CD4-positive, alpha-beta T cell treated with Interleukin-21 for 1 hour (primary cell): ENCODE measurements at regions not wholly inside any gene's neighbourhood (a gene's known extent, or its start where the extent isn't known, plus 50 kb on each side); places are given as distances from the start of the nearest gene placed in this dataset.
"Not testable (repeated sequence)": the region's sequence is repeated elsewhere in the genome, so short reads cannot be mapped to it uniquely, and the experiment has no call there.

Experiments used
- DNase-seq: peaks from one replicate; pipeline ENCODE4 v3.0.0-alpha.2; 2020

DNA sequence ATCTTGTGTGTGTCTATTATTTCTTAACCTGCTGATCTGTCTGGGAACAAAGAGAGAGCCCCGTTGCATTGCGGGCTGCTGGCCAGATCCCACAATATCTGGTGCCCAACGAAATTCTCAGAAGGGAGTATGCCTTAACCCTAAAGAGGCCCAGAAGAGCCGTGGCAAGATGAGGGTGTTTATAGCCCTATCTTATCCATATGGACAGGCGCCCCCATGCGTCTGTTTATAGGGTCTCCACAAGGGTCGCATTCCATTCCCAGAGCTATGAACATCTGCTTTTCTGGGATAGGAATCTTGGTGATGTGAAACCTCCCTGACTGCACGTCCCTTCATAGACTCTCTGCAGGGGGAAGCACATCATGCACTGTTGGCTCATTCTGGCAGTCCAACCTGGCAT lies 1262.5 kb downstream of the RAPGEF2 start:
- not testable (repeated sequence) for DNase-seq

DNA sequence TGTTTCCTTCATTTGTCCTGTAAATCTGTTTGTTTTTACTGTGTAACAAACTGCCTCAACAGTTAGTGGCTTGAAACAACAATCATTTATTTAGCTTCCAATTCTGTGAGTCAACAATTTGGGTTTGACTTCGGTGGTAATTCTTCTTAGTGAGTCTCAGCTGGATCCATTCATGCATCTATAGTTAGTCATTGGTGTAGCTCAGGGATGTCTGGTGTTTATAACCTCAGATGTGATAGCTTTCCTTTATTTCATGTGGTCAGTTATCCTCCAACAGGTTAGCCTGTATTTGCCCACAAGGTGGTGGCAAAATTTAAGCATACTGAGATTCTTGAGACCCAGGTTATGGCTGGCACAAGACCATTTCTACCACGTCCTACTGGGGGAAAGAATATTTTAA lies 1267.2 kb downstream of the RAPGEF2 start:
- no peak for DNase-seq

DNA sequence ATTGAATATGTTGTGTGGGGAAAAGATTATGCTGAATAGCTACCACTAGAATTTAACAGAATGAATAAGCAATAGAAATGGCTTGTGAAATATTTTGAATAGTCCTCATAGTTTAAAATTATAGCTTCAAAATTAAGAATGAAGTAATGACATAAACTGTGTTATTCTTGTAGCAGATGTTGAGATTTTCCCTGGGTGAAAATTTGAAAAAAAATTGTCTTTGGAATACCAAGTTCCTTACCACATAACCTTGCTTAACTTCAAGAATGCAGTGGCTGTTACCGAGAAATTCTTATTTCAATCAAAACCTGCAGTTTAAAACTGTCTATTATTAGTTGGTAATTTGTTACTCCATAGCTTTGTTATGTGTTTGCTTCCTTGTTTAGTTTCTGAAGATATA lies 1268.6 kb downstream of the RAPGEF2 start:
- no peak for DNase-seq

DNA sequence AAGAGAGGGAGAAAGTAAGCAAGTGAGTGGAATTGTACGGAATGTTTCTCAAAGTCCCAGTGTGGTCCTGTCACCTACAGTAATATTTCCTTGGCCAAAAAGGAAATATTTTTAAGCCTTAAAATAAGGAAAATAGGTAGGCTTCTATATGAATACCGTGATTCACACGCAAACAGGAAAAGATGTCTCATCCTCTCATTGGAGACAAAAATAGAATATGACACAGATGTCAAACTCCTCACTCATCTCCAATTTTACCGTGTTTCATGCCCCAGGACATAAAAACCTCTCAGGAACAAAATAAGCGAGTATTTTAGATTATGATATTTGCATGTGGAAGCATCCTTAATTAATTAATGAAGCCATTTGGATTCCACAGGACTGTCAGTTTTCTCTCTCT lies 1269.5 kb downstream of the RAPGEF2 start:
- no peak for DNase-seq

DNA sequence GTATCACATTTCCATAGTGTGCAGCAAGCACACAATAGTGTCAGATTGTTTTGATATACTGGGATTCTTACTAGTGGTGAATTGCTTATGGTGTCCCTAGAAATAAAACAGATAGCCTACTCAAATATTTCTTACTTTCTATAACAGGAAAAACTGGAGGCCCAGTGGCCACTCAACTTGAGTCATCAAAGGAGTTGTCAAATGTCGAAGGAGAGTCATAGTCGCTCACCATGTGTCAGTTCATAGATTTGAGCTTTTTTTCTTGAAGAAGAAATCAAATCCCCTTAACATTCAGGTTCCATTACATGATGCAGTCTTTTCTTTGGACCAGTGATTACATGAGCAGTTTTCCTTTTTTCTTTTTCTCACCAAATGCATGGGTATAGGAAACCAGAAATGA lies 1271.0 kb downstream of the RAPGEF2 start:
- DNase-seq: no peak

DNA sequence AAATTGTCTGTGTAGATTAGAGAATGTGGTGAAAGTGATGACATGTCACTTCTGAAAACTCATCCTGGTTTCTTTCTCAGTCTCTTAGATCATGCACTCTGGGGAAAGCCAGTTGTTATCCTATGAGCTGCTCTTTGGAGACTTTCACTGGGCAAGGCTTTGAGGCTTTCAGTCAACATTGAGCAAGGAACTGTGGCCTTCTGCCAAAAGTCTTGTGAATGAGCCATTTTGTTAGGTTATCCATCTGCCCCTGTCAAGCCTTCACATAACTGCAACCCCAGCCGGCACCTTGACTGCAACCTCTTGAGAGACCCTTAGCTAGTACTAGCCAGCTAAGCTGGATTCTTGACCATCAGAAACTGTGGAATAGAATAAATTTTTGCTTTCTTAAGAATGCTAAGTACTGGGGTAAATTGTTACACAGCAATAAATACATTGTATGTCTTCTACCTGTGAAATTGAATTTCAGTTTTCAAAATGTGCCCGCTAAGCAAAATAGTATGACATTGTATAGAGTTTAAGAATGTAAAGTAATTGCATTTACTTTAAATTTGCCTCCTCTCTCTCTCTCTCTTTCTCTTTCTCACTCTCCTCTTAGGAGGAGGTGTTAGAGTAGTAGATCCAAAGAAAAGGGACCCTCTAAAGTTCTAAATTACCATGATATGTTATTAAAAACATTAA lies 1273.0 kb downstream of the RAPGEF2 start:
- no peak for DNase-seq

DNA sequence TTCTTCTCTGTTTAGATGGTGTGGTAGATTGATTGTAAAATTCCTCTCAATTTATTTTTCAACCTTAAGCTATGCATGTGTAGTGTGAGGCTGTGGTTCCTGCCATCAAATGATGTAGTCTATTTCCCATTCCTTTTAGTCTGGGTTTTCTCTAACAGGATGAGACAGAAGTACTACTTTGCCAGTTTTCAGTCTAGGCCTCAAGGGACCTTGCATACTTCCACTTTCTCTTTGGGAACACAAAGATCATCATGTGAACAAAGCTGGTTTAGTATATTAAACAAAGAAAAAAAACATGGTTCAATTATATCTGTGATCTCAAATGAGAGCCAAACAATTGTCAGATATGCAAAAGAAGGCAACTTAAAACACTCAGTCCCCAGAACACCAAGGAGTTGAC lies 1284.0 kb downstream of the RAPGEF2 start:
- DNase-seq: no peak

DNA sequence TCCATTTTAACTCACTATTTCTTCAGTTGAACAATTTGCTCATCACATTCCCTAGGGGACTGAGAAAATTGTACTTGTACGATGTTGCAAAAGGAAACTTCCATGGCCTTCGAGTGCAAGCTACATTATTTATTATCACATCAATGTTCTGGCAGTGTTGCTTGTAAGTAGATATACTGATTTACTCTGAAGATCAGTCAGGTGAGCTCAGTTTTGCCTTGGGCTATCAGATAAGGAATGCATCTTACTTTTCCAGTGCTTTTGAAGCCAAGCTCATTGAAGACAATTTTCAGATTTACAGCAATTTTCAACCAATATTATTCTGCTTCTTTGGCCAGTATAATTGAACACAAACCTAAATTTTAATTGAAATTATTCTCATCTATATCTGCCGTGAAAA lies 1296.9 kb downstream of the RAPGEF2 start:
- no peak for DNase-seq

DNA sequence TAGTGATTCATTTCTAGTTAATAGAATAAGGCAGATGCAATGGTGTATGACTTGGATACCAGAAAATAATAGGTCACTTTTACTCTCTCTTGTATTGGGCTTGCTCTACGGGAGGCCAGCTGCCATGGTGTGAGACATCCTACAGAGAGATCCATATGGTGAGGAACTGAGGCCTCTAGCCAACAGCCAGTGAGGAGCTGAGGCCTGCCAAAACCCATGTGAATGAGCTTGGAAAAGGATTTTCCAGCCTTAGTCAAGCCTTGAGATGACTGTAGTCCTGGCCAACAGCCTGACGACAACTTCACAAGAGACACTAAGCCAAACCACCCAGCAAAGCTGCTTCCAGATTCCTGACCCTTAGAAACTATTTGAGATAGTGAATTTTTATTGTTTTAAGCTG lies 1300.2 kb downstream of the RAPGEF2 start:
- no peak for DNase-seq

DNA sequence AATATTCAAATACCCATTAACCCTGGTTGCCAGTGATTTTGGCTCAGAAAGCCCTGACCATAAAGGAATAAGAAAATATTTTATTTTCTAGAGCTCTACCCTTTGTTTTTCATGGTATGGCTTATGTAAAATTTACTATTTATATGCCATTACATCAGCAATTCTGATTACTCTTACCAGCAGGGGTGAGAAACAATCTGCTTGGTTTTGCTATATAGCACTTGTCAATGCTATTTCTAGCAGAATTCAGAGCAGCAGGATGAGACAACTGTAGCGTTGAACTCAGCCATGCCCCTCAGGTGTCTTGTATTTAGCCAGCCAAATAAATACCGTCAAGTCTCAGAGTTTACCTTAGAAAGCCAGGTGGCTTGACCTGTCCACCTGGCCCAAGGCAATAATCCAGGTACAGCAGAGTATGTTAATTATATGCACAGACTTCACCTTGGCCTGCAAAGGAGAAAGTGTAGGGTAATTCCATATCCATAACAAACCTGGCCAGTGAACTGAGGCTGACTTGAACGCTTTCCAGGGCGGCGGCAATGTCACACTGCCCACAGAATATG lies 1303.5 kb downstream of the RAPGEF2 start:
- no peak for DNase-seq

DNA sequence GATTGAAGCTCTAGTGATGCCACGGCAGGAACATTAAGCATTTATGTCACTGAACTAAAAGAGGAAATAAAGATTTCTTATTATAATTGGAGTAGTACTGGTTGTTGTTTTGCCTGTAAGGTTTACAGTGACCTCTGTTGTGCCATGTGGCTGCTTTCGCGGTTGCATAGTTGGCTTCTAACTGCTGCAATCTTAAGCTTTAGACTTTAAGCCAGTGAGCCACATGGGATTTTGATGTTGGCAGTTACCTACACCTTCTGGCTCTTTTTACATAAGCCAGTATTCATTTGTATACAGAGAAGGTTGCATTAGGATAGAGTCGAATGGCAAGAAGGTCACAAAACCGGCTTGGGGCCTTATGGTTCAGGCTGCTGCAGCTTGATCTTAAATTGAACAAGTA lies 1311.6 kb downstream of the RAPGEF2 start:
- no peak for DNase-seq

DNA sequence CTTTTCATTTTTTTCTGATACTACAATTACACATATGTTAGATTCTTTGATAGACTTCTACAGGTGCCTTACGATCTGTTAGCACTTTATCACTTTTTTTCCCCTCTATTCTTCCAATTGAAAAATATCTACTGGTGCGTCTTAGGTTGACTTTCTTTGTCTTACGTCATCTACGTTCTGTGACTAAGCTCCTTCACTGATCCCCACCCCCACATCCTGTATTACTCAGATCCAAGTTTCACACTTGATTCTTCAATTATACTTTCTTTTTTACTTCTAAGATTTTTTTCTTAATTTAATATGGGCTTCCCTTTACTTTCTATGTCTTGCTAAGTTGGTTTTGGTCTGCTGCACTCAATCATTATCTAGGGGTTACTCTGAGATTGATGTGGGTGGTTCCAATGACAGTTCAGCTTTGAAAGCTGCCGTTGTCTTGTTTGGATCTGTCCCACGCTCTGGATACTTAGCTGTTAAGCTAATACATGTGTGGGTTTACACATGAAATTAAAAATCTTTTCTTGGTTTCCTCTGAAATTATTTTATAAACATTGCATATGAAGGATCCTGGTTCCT lies 1321.1 kb downstream of the RAPGEF2 start:
- no peak for DNase-seq

DNA sequence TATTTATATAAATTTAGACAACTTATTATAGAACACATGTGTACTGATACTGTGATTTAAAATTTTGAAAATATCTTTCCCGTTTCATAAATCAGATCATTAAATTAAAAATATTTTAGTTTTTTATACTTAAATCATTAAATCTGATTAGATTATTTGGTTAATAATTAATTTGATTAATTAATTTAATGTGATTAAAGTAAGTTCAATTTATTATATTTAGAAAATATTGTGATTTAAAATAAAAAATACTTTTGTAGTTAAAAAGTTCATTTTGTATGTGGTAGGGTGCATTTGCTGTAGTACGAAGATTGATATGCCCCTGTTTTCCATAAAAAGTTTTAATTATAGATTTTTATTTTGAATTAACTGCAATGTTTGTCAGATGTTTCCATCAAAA lies 1323.4 kb downstream of the RAPGEF2 start:
- no peak for DNase-seq

DNA sequence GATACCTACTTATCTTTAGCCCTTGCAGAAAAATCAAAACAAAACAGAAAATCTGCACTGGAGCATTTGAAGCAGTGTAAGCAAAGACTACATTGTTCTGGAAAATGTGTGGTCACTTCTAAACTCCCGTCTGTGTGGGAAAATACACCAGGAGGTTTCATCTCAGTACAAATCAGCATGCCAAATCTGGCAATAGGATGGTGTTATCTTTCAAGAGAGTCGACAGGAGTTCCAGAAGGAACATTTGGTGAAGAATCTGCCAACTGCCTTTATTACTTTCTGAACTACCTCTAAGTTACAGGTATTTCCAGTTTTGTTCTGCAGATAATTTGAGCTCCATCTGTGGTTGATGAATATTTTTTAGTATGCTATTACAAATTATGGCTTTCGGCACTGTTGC lies 1348.0 kb downstream of the RAPGEF2 start:
- no peak for DNase-seq

DNA sequence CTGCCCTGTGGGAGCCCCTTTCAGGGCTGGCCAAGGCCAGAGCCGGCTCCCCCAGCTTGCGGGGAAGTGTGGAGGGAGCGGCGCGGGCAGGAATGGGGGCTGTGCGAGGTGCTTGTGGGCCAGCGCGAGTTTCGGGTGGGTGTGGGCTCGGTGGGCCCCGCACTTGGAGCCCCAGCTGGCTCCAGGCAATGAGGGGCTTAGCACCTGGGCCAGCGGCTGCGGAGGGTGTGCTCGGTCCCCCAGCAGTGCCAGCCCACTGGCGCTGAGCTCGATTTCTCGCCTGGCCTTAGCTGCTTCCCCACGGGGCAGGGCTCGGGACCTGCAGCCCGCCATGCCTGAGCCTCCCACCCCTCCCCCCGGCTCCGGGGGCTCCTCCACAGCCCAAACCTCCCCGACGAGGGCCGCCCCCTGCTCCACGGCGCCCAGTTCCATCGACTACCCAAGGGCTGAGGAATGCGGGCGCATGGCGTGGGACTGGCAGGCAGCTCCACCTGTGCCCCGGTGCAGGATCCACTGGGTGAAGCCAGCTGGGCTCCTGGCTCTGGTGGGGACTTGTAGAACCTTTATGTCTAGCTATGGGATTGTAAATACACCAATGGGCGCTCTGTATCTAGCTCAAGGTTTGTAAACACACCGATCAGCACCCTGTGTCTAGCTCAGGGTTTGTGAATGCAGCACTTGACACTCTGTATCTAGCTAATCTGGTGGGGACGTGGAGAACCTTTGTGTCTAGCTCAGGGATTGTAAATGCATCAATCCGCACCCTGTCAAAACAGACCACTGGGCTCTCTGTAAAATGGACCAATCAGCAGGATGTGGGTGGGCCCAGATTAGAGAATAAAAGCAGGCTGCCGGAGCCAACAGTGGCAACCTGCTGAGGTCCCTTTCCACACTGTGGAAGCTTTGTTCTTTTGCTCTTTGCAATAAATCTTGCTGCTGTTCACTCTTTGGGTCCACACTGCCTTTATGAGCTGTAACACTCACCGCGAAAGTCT lies 1379.1 kb downstream of the RAPGEF2 start:
- DNase-seq: not testable (repeated sequence)

DNA sequence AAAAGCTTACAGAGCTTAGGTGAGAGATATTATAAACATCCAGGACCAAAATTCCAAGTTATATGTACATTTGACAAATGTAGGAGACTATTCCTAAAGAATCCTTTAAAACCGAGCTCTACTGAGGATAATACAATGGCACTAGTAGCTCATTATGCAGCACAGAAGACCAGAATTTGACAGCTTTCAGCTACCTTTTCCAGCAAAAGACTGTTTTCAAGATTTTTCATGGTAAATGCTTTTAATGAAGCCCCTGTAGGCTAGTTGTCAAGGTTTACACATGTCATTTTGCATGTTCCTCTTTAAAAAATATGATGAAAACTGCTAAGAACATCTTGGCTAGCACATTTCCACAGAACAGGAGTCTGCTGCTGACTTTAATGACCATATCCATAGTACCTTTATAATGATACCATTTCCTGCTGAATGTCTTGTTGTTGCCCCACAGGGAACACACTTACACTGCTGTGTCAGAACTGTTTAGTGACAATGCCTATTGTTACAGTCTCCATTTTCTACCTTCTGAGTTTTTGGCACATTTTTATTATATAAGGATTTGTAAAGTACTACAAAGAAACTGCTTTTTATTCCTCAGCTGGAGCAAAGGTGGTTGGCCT lies 1382.3 kb downstream of the RAPGEF2 start:
- DNase-seq: no peak

DNA sequence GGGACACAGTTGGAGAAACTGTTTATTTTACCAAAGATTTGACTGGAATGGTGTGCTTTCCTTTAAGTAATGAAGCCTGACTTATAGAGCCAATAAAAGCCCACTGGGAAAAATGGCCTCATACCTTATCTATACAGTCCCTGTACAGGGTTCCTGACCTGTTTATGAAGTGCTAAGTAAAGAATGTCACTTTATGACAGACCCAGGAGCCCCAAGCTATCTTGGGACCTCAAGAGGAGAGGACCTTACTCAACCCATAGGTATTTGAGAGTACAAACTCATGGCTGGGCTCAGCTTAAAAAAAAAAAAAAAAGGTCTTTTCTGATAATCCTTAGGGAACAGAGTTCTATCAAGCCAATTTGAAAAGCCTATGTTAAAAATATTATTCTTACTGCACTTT lies 1389.3 kb downstream of the RAPGEF2 start:
- no peak for DNase-seq

DNA sequence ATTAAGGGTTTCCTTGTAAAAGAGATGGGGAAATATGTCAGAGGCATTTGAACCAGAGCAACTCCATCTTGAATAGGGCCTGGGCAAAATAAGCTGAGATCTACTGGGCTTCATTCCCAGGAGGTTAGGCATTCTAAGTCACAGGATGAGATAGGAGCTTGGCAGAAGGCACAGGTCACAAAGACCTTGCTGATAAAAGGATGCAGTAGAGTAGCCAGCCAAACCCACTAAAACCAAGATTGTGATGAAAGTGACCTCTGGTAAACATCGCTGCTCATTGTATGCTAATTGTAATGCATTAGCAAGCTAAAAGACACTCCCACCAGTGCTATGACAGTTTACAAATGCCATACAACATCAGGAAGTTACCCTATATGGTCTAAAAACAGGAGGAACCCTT lies 1390.3 kb downstream of the RAPGEF2 start:
- DNase-seq: no peak

DNA sequence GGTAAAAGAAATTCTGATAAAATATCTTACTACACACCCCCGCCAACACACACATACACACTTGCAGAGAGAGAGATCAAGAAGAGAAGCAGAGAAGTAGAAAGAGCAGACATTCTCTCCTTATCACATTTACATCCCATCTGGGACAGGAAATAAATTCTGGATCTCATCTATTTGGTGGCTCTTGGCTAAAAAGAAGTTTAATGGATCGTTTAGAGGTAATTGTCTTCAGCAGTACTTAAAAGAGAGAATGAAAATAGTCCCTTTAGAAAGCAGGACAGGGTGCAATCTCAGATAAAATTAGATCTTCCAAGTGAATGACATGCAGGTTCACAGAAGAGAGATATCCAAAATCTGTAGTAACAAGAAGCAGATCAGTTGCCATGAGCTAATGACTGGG lies 1392.5 kb downstream of the RAPGEF2 start:
- DNase-seq: no peak

DNA sequence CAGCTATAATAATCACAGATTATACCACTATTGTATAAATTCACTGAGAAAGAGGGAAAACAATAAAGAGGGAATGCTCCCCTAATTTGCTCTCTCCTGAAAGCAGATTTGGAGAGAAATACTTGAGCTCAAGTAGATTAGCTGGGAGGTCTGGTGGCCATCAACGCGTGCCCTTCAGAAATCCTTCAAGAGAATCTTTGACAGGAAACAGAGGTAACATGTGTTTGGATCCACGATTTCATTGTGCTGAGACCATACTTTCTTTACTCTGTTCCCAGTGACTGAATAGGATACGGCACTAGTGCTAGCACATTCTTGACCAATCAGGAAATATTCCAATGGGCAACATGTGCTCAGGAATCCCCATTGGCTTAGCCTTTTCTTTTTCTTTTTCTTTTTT lies 1395.3 kb downstream of the RAPGEF2 start:
- DNase-seq: no peak

DNA sequence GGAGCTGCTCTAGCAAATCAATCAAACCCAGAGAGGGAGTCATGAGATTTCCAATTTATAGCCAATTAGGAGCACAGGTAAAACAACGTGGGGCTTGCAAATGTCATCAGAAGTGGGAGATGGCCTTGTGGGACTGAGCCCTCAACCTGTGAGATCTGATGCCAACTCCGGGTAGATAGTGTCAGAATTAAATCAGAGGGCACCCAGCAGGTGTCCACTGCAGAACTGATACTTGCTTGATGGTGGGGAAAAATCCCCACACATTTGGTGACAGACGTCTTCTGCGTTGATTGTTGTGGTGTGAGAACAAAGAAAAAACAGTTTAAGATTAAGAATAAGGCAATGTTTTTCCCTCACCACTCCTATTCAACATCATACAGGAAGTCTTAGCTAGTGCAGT lies 1402.8 kb downstream of the RAPGEF2 start:
- DNase-seq: no peak

DNA sequence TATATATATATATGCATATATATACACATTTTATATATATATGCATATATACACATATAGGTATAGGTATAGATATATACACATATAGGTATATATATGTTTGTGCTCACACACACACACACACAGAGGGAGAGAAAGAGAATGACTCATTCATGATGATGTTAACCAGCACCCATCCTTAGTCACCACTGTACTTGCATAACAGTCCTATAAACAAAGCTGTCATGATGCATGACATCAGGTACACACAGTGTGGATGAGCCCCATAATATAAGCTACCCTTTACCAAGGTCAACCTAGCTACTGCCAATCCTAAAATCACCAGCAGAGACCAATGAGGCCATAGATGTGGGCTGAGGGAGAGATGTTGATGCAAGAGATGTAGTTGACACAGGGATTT lies 1408.0 kb downstream of the RAPGEF2 start:
- no peak for DNase-seq

DNA sequence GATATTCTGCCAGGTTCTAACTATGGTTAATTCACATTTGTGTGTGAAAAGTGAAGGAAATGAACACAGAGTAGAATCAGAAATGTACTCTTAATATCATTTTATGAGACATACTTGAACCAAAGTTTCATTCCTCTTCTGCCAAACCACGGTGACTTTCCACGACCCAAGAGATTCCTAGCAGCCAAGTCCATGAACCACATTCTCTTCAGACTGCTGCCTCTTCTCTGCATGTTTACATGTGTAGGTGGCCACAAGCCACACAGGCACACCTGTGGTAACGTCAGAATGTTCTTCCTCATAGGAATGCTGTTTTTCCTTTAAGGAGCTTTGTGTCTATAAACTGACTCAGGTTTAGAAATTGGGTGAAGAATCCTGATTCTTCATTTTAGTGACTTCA lies 1411.2 kb downstream of the RAPGEF2 start:
- no peak for DNase-seq
